ENCODE measurements at regions not wholly inside any gene's neighbourhood (a gene's known extent, or its start where the extent isn't known, plus 50 kb on each side); places are given as distances from the start of the nearest gene placed in this dataset.

DNA sequence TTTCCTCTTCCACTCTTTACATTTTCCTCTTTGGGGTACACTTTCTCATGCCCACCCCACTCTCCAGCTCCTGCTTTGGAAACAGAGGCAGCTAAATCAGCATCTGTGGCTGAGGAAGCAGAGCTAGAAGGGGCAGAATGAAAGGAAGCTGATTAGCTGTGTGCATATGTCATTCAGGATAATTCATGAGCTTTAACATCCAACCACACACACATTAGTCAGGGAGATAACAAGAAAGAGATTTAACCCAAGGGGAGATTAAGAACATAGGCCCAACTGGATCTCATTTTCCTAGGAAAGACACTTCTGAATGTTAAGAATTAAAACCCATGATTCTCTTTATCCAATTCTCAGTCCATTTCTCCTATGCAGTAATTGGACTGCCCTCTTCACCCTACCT, 405.5 kb downstream of the TBC1D4 start:
- TF ChIP-seq USF2 (IDR thresholded peaks at IDR 0.05; ENCODE audit: borderline replicate concordance, low read depth, low read length) (no peak), GATAD2B (conservative IDR thresholded peaks at IDR 0.05; ENCODE audit: low read depth) (no peak), NR2C1 (IDR thresholded peaks at IDR 0.05) (no peak), MYB (IDR thresholded peaks at IDR 0.05; ENCODE audit: borderline replicate concordance, low read depth, low read length) (no peak), CBX3 (IDR thresholded peaks at IDR 0.05; ENCODE audit: borderline replicate concordance, low read depth) (no peak), CREB1 (IDR thresholded peaks at IDR 0.05; ENCODE audit: low read depth) (no peak), FOS (IDR thresholded peaks at IDR 0.05; ENCODE audit: borderline replicate concordance, extremely low read depth, insufficient read length) (no peak), JUNB (IDR thresholded peaks at IDR 0.05) (no peak)
- intact Hi-C loops (cut with micrococcal nuclease; ENCODE audit: unreplicated experiment) (no loop called here), in situ Hi-C loops (cut with MboI) (no loop called here)
- no peaks in the 10 kb centered on the region for H3K4me1 ChIP-seq (ENCODE audit: control insufficient read depth, insufficient read depth, low read length)
- H3K4me2 ChIP-seq (ENCODE audit: control insufficient read depth, insufficient read depth) = no peak overlapping the region
- no peaks in the 10 kb centered on the region for H3K36me3 ChIP-seq (ENCODE audit: control insufficient read depth in 2 of 2, insufficient read depth in 2 of 2, low read length in 1 of 2)
- ChIA-PET POLR2A (no interaction called here), CTCF (no interaction called here), RAD21 (ENCODE audit: unreplicated experiment) (no interaction called here), SMC1A (ENCODE audit: uncharacterized antibody, unreplicated experiment) (no interaction called here)
- H4K20me1 ChIP-seq (ENCODE audit: control insufficient read depth, insufficient read depth) = no peaks in the 10 kb centered on the region
- DNase-seq (ENCODE audit: low read depth, low spot score) = no peak
- no TSS peak for BruUV-seq (replicated peaks)
- no peak overlapping the region for H3K27ac ChIP-seq (ENCODE audit: control insufficient read depth, insufficient read depth)
- no peaks in the 10 kb centered on the region for H3K79me2 ChIP-seq (ENCODE audit: control insufficient read depth, insufficient read depth, low read length)
- H2AFZ ChIP-seq (ENCODE audit: control insufficient read depth, low read depth, low read length) = no peak overlapping the region
- no peaks in the 10 kb centered on the region for H3K9me3 ChIP-seq (replicated peaks; ENCODE audit: control insufficient read depth, insufficient read depth, low read length)
- no peaks in the 10 kb centered on the region for H3K27me3 ChIP-seq (replicated peaks in 1 of 2; ENCODE audit: control insufficient read depth in 2 of 2, insufficient read depth in 2 of 2, low read length in 1 of 2)
- H3K9ac ChIP-seq (ENCODE audit: control insufficient read depth, insufficient read depth, low read length) = no peak overlapping the region
- FAIRE-seq = no peak
- ATAC-seq = no peak
- no peak overlapping the region for H3K4me3 ChIP-seq

- Histone ChIP-seq H3K9ac (ENCODE audit: control insufficient read depth, insufficient read depth, low read length) (no peak overlapping the region), H3K9me3 (replicated peaks; ENCODE audit: control insufficient read depth, insufficient read depth, low read length) (no peaks in the 10 kb centered on the region), H4K20me1 (ENCODE audit: control insufficient read depth, insufficient read depth) (no peaks in the 10 kb centered on the region), H3K27me3 (replicated peaks in 1 of 2; ENCODE audit: control insufficient read depth in 2 of 2, insufficient read depth in 2 of 2, low read length in 1 of 2) (no peaks in the 10 kb centered on the region), H3K27ac (ENCODE audit: control insufficient read depth, insufficient read depth) (no peak overlapping the region), H3K79me2 (ENCODE audit: control insufficient read depth, insufficient read depth, low read length) (no peaks in the 10 kb centered on the region), H2AFZ (ENCODE audit: control insufficient read depth, low read depth, low read length) (no peak overlapping the region), H3K4me1 (ENCODE audit: control insufficient read depth, insufficient read depth, low read length) (no peaks in the 10 kb centered on the region), H3K4me3 (no peak overlapping the region), H3K36me3 (ENCODE audit: control insufficient read depth in 2 of 2, insufficient read depth in 2 of 2, low read length in 1 of 2) (no peaks in the 10 kb centered on the region), H3K4me2 (ENCODE audit: control insufficient read depth, insufficient read depth) (no peak overlapping the region)
- in situ Hi-C loops (cut with MboI) (no loop called here), intact Hi-C loops (cut with micrococcal nuclease; ENCODE audit: unreplicated experiment) (no loop called here)
- SMC1A ChIA-PET (ENCODE audit: uncharacterized antibody, unreplicated experiment) = no interaction called here
- RAD21 ChIA-PET (ENCODE audit: unreplicated experiment) = no interaction called here
- CTCF ChIA-PET = no interaction called here
- POLR2A ChIA-PET = no interaction called here
- no peak for DNase-seq (ENCODE audit: low read depth, low spot score)
- WGBS (ENCODE audit: insufficient coverage, insufficient replicate concordance, low lambda C conversion rate, missing lambda C conversion rate) = 6% methylated on average over 1 of the region's 1 CpG
- FAIRE-seq = no peak
- BruUV-seq (replicated peaks) = no TSS peak
- ATAC-seq = no peak
- TF ChIP-seq CEBPB (IDR thresholded peaks at IDR 0.05; ENCODE audit: borderline replicate concordance in 1 of 2, low read depth in 2 of 2, low read length in 2 of 2) (no peak), IRF5 (IDR thresholded peaks at IDR 0.05; ENCODE audit: borderline replicate concordance) (no peak), USF1 (IDR thresholded peaks at IDR 0.05; ENCODE audit: borderline replicate concordance, extremely low read length, insufficient read depth, low read depth, low read length) (no peak), FOXM1 (IDR thresholded peaks at IDR 0.05; ENCODE audit: low read depth, low read length) (no peak), SIX5 (IDR thresholded peaks at IDR 0.05; ENCODE audit: low read depth, low read length, severe bottlenecking) (no peak), EP300 (IDR thresholded peaks at IDR 0.05; ENCODE audit: borderline replicate concordance in 1 of 2, control insufficient read depth in 1 of 2, low read depth in 2 of 2, low read length in 2 of 2) (no peak), MEF2A (IDR thresholded peaks at IDR 0.05; ENCODE audit: insufficient read depth, low read depth, low read length) (no peak), KDM1A (IDR thresholded peaks at IDR 0.05; ENCODE audit: borderline replicate concordance) (no peak), SUZ12 (IDR thresholded peaks at IDR 0.05; ENCODE audit: unreplicated experiment) (no peak), NR2F1 (conservative IDR thresholded peaks at IDR 0.05) (no peak)
These were observed 408.2 kb downstream of the TBC1D4 start for GRCh38 chr13:75073786-75074185.
